HepG2 (cell line): ENCODE measurements at regions not wholly inside any gene's neighbourhood (a gene's known extent, or its start where the extent isn't known, plus 50 kb on each side); places are given as distances from the start of the nearest gene placed in this dataset.

Experiments
- GFI1 ChIP-seq: sonication (generic); formaldehyde crosslinking; IDR thresholded peaks from 2 replicates; pipeline ENCODE4 v1.5.0; 2020; ENCODE audit warnings: missing genetic modification reagents, mild to moderate bottlenecking, borderline replicate concordance
- NFIC ChIP-seq: IDR thresholded peaks from 2 replicates; pipeline ENCODE4 v1.6.1; 2012; ENCODE audit warnings: mild to moderate bottlenecking, low read length, inconsistent platforms
- PATZ1 ChIP-seq: sonication (generic); formaldehyde crosslinking; IDR thresholded peaks from 2 replicates; pipeline ENCODE4 v1.4.0; 2020; ENCODE audit warnings: missing genetic modification reagents
- SNAI1 ChIP-seq: sonication (generic); formaldehyde crosslinking; IDR thresholded peaks from 2 replicates; pipeline ENCODE4 v1.5.0; 2020; ENCODE audit warnings: mild to moderate bottlenecking, missing genetic modification reagents, borderline replicate concordance
- TARDBP ChIP-seq: sonication (generic); formaldehyde crosslinking; IDR thresholded peaks from 2 replicates; pipeline ENCODE4 v1.8.0; 2022; ENCODE audit warnings: mild to moderate bottlenecking, missing genetic modification reagents
- TRIM22 ChIP-seq: fragments of 450-650 bp; IDR thresholded peaks from 2 replicates; pipeline ENCODE4 v1.6.1; 2017
- ZNF318 ChIP-seq: sonication (generic); formaldehyde crosslinking; IDR thresholded peaks from 2 replicates; pipeline ENCODE4 v1.4.0; 2020; ENCODE audit warnings: mild to moderate bottlenecking, missing genetic modification reagents
- ZNF407 ChIP-seq: sonication (generic); formaldehyde crosslinking; IDR thresholded peaks from one replicate; pipeline ENCODE4 v1.5.1; 2020; ENCODE audit warnings: mild to moderate bottlenecking, missing genetic modification reagents; ENCODE audit errors: not compliant biosample characterization

DNA sequence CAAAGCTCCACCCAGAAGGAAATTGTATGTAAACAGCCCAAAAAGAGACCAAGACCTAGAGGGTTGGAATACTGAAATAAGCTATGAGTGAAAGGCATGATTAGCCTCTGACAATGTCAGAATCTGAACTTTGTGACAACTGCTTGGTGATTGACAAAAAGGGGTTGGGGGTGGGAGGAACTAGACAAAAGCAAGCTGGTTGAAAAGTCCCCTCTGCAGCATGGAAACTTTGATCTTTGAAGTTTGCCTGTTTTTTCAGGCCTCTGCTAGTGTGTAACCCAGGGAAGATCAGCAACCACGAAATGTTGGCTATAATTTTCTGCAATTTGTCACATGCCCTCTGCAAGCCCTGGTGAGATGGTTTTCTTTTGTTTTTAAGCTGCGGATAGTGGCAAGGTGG, 104.8 kb upstream of the SLC25A13 start (continued):
- TF ChIP-seq PATZ1: peak; percentile 46
- TF ChIP-seq ZNF407 (CRISPR knock-in tag): no peak
- no peak for TF ChIP-seq ZNF318 (CRISPR knock-in tag)
- TF ChIP-seq TRIM22: no peak
- TF ChIP-seq SNAI1 (CRISPR knock-in tag): no peak
- TF ChIP-seq NFIC: 0 out of 2 replicates have a peak, but pooled peaks have one; percentile 37
- TF ChIP-seq GFI1 (CRISPR knock-in tag): no peak
- TF ChIP-seq TARDBP: peak; percentile 40; the same call in 1 of the 2 replicates
